SK-N-SH (cell line): ENCODE measurements at regions not wholly inside any gene's neighbourhood (a gene's known extent, or its start where the extent isn't known, plus 50 kb on each side); places are given as distances from the start of the nearest gene placed in this dataset.

Experiments
- GATA2 ChIP-seq: sonication (generic); formaldehyde crosslinking; IDR thresholded peaks from 2 replicates; pipeline ENCODE4 v1.5.0; 2020; ENCODE audit warnings: mild to moderate bottlenecking, missing genetic modification reagents
- NRF1 ChIP-seq: IDR thresholded peaks from 2 replicates; pipeline ENCODE4 v1.6.1; 2012; ENCODE audit warnings: low read depth, mild to moderate bottlenecking, low read length
- POLR2AphosphoS5 ChIP-seq: IDR thresholded peaks from 2 replicates; pipeline ENCODE4 v1.6.1; 2012; ENCODE audit warnings: low read depth, low read length
- YY1 ChIP-seq: IDR thresholded peaks from 2 replicates; pipeline ENCODE4 v1.4.0; 2012; ENCODE audit warnings: low read depth, mild to moderate bottlenecking
- TF ChIP-seq, protein P1 (sequence below): fragments of 200-600 bp; sonication (generic); IDR thresholded peaks from 2 replicates; pipeline ENCODE4 v1.6.1; 2017; ENCODE audit warnings: antibody characterized with exemption, mild to moderate bottlenecking, moderate library complexity
- TF ChIP-seq, protein P2 (sequence below): IDR thresholded peaks from 2 replicates; pipeline ENCODE4; 2012

DNA sequence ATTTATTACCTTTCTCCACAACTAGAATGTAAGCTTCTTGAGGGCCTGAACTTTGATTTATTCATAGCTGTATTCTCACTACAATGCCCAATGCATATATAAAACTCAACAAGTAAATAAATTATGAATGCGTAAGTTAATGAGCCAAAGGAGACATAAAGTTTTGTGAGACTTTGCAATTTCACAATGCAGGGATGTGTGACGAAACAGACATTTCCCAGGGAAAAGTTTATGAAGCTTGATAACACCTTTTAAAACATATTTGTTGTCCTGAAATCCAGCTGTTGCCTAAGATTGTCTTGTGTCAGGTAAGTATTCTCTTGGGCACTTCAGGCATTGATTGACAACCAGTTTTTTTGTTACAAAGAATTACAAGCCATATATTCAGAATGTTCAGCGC, 800.1 kb downstream of the BRINP1 start:
- TF ChIP-seq, protein P1, sequence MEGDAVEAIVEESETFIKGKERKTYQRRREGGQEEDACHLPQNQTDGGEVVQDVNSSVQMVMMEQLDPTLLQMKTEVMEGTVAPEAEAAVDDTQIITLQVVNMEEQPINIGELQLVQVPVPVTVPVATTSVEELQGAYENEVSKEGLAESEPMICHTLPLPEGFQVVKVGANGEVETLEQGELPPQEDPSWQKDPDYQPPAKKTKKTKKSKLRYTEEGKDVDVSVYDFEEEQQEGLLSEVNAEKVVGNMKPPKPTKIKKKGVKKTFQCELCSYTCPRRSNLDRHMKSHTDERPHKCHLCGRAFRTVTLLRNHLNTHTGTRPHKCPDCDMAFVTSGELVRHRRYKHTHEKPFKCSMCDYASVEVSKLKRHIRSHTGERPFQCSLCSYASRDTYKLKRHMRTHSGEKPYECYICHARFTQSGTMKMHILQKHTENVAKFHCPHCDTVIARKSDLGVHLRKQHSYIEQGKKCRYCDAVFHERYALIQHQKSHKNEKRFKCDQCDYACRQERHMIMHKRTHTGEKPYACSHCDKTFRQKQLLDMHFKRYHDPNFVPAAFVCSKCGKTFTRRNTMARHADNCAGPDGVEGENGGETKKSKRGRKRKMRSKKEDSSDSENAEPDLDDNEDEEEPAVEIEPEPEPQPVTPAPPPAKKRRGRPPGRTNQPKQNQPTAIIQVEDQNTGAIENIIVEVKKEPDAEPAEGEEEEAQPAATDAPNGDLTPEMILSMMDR = no peak
- TF ChIP-seq POLR2AphosphoS5 (no peak), YY1 (no peak), NRF1 (no peak), GATA2 (CRISPR knock-in tag) (no peak)
- TF ChIP-seq, protein P2, sequence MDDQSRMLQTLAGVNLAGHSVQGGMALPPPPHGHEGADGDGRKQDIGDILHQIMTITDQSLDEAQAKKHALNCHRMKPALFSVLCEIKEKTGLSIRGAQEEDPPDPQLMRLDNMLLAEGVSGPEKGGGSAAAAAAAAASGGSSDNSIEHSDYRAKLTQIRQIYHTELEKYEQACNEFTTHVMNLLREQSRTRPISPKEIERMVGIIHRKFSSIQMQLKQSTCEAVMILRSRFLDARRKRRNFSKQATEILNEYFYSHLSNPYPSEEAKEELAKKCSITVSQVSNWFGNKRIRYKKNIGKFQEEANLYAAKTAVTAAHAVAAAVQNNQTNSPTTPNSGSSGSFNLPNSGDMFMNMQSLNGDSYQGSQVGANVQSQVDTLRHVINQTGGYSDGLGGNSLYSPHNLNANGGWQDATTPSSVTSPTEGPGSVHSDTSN = no peak
